Fibroblast of mammary gland (primary cell): ENCODE measurements at regions not wholly inside any gene's neighbourhood (a gene's known extent, or its start where the extent isn't known, plus 50 kb on each side); places are given as distances from the start of the nearest gene placed in this dataset.
A peak's percentile ranks its signal among the peaks of the same experiment; 100 is the strongest.

ENCODE experiments used
- DNase-seq: peaks from one replicate; pipeline ENCODE4 v3.0.0-alpha.2; 2010; ENCODE audit warnings: low read depth
- H3K4me3 ChIP-seq: 2 replicates; pipeline ENCODE4 v1.5.1; 2011; ENCODE audit warnings: low read depth, mild to moderate bottlenecking, low read length, moderate library complexity; ENCODE audit not compliant: control insufficient read depth
- TF ChIP-seq, protein P1 (sequence below): conservative IDR thresholded peaks from 2 replicates; pipeline ENCODE4 v1.5.1; 2011; ENCODE audit warnings: low read depth, low read length, inconsistent platforms; ENCODE audit not compliant: control insufficient read depth, insufficient read depth

DNA sequence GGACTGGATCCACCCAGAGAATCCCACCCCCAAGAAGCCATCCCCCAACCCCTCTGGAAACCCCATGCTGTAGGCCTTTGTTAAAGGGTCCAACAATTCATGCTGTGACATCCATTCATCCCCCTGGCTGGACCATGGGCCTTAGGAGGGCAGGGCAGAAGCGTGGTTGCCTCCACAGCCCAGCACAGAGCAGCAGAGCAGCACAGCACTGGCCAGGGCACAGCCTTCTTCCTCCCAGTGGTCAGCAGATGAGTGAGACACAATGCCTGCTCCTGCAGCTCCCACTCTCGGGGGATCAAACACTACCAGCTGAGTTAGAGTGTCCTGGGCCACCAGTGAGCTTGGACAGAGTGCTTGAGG, 84.5 kb upstream of the LINC01488 start:
- TF ChIP-seq, protein P1, sequence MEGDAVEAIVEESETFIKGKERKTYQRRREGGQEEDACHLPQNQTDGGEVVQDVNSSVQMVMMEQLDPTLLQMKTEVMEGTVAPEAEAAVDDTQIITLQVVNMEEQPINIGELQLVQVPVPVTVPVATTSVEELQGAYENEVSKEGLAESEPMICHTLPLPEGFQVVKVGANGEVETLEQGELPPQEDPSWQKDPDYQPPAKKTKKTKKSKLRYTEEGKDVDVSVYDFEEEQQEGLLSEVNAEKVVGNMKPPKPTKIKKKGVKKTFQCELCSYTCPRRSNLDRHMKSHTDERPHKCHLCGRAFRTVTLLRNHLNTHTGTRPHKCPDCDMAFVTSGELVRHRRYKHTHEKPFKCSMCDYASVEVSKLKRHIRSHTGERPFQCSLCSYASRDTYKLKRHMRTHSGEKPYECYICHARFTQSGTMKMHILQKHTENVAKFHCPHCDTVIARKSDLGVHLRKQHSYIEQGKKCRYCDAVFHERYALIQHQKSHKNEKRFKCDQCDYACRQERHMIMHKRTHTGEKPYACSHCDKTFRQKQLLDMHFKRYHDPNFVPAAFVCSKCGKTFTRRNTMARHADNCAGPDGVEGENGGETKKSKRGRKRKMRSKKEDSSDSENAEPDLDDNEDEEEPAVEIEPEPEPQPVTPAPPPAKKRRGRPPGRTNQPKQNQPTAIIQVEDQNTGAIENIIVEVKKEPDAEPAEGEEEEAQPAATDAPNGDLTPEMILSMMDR: no peak
- no peak for DNase-seq

GRCh38 chr11:69397732-69398131, 83.7 kb upstream of the LINC01488 start:
- DNase-seq: no peak
- no peak overlapping the region for H3K4me3 ChIP-seq
- TF ChIP-seq, protein P1: no peak

More for the DNA sequence above, 84.5 kb upstream of the LINC01488 start:
- no peak overlapping the region for H3K4me3 ChIP-seq

- peak; percentile 18 for DNase-seq
- TF ChIP-seq, protein P1: no peak
- no peak overlapping the region for H3K4me3 ChIP-seq
Observed at GRCh38 chr11:69398529-69399492, 82.7 kb upstream of the LINC01488 start.

DNA sequence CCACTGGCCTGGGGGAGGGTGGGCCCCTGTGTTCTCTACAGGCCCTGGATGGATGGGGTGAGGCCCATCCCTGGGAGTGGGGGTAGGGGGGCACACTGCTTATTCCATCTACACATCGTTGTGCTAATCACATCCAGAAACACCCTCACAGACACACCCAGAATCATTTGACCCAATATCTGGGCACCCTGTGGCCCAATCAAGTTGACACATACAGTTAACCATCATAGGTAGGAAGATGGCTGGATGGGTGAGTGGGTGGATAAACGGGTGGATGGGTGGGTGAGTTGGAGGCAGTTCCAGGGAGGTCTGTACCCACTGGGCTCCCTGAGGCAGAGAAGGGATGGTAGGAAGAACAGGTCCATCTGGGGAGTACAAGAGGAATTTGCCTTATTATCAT, 81.3 kb upstream of the LINC01488 start:
- TF ChIP-seq, protein P1: no peak
- no peak for DNase-seq
- H3K4me3 ChIP-seq: no peak overlapping the region

DNA sequence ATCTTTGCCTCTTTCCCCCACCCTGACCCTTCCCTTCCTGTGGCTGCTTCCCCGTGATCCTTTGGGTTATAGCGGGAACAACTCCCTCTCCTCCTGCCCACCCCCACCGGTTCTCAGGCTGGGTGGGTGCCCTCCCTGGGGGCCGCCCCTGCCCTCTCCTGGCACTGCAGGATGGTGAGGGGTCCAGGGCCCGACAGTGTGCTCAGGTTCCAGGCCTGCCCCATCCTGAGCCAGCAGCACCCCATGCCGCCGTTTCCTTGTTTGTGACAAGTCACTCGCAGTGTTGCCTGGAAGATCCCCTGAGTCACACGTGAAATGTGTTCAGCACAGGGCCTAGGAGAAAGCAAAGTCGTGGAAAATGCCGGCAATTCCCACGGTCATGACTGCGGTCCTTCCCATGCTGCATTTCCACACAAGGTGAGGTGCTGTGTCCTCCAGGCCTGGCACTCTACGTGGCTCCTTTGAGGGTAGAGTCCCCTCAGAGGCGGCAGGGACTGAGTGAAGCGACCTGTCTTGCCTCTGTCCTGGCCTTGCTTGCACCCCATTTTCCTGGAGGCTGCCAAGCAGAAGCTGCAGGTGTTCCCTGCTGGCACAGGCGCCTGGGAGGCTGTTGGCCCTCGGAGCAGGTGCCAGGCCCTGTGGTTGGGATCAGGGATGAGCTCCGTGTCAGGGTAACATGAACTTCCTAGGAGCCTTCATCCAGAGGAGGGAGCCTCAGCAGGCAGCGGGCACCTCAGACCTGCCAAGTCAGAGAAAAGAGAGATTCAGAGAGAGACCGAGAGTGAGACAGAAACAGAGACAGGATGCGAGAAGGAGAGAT, 80.5 kb upstream of the LINC01488 start:
- no peak overlapping the region for H3K4me3 ChIP-seq
- TF ChIP-seq, protein P1: no peak
- DNase-seq: no peak

GRCh38 chr11:69401715-69402114, 79.7 kb upstream of the LINC01488 start:
- TF ChIP-seq, protein P1: no peak
- no peak for DNase-seq
- H3K4me3 ChIP-seq: no peak overlapping the region
